HCT116 (cell line): ENCODE measurements at regions not wholly inside any gene's neighbourhood (a gene's known extent, or its start where the extent isn't known, plus 50 kb on each side); places are given as distances from the start of the nearest gene placed in this dataset.

Source experiments
- ATAC-seq: fragments of 200-7000 bp; cut with Tn5 transposase; 2 replicates; pipeline ENCODE4 v1.9.1; 2020; ENCODE audit warnings: mild to moderate bottlenecking, moderate library complexity
- BruUV-seq: library from RNA; stranded (reverse); fragments of 400-500 nt; replicated peaks from 2 replicates; lab custom pipeline; 2021; lab: Mats Ljungman, UMichigan
- CTCF ChIA-PET: fragments of 300-600 bp; sonication (Branson Sonifier 250); formaldehyde crosslinking; loops from one replicate; lab custom pipeline; 2021; ENCODE audit warnings: antibody characterized with exemption; lab: Charles Lee
- POLR2A ChIA-PET: fragments of 300-600, 350-600 bp; sonication (Branson Sonifier 250); formaldehyde crosslinking; loops from one replicate; lab custom pipeline; 2021; ENCODE audit warnings: antibody characterized with exemption; lab: Charles Lee
- RAD21 ChIA-PET, 2 experiments: fragments of 300-600 bp; sonication (Branson Sonifier 250); formaldehyde crosslinking; loops; one replicate each; lab custom pipeline; 2023; ENCODE audit warnings: low total read pairs in 2 of 2; ENCODE audit not compliant: uncharacterized antibody in 2 of 2, unreplicated experiment in 2 of 2, low non-redundant PET in 1 of 2; lab: Charles Lee
- DNase-seq: peaks from one replicate; pipeline ENCODE4 v3.0.0-alpha.2; 2010; ENCODE audit warnings: low read depth, low spot score
- H2AFZ ChIP-seq: fragments of 200-600 bp; shearing (Covaris generic), sonication (generic); 2 replicates; pipeline ENCODE4 v1.6.1; 2017; ENCODE audit warnings: low read depth, mixed run types, mixed read lengths, antibody characterized with exemption, low read length; ENCODE audit not compliant: poor library complexity, severe bottlenecking
- H3K27ac ChIP-seq: 2 replicates; pipeline ENCODE4 v1.5.1; 2012; ENCODE audit warnings: low read depth, low read length
- H3K27me3 ChIP-seq: fragments of 200-600 bp; sonication (generic); 2 replicates; pipeline ENCODE4 v1.6.1; 2016; ENCODE audit warnings: mixed run types, low read length, mixed read lengths; ENCODE audit not compliant: insufficient read depth
- H3K36me3 ChIP-seq, 2 experiments: fragments of 200-500 bp in 1 of 2; fragments of 200-600 bp in 1 of 2; sonication (Bioruptor generic) in 1 of 2; sonication (generic) in 1 of 2; 2 replicates each; pipeline versions ENCODE4 v1.5.1 to v1.6.1; 2014 to 2016; ENCODE audit warnings: low read length in 2 of 2, inconsistent platforms in 1 of 2, mixed read lengths in 1 of 2, mixed run types in 1 of 2; ENCODE audit not compliant: insufficient read depth in 2 of 2, control insufficient read depth in 1 of 2
- H3K4me1 ChIP-seq, 2 experiments: fragments of 200-600 bp in 1 of 2; sonication (generic) in 1 of 2; 2 replicates each; pipeline versions ENCODE4 v1.5.1 to v1.6.1; 2012 to 2017; ENCODE audit warnings: low read length in 2 of 2, inconsistent platforms in 1 of 2, mild to moderate bottlenecking in 1 of 2, mixed read lengths in 1 of 2, mixed run types in 1 of 2, moderate library complexity in 1 of 2; ENCODE audit not compliant: insufficient read depth in 2 of 2, control insufficient read depth in 1 of 2
- H3K4me2 ChIP-seq: fragments of 200-600 bp; sonication (generic); 2 replicates; pipeline ENCODE4 v1.6.1; 2017; ENCODE audit warnings: mixed run types, low read length, mixed read lengths
- H3K4me3 ChIP-seq, 2 experiments: fragments of 200-600 bp in 1 of 2; sonication (generic) in 1 of 2; replicated peaks in 1 of 2; 2 replicates each; pipeline ENCODE4 v1.5.1; 2011 to 2016; ENCODE audit warnings: low read length in 2 of 2, control low read depth in 1 of 2, low read depth in 1 of 2, mild to moderate bottlenecking in 1 of 2, mixed read lengths in 1 of 2, mixed run types in 1 of 2
- H3K79me2 ChIP-seq: fragments of 200-600 bp; sonication (generic); 2 replicates; pipeline ENCODE4 v1.6.1; 2017; ENCODE audit warnings: mild to moderate bottlenecking, mixed run types, low read length, moderate library complexity, mixed read lengths; ENCODE audit not compliant: insufficient read depth
- H3K9ac ChIP-seq: fragments of 200-600 bp; sonication (generic); 2 replicates; pipeline ENCODE4 v1.6.1; 2016; ENCODE audit warnings: low read length, mixed read lengths
- H3K9me2 ChIP-seq: fragments of 200-600 bp; sonication (generic), shearing (Covaris generic); 2 replicates; pipeline ENCODE4 v1.6.1; 2017; ENCODE audit warnings: mixed run types, mild to moderate bottlenecking, moderate library complexity; ENCODE audit not compliant: insufficient read depth
- H3K9me3 ChIP-seq, 2 experiments: fragments of 200-500 bp in 1 of 2; fragments of 200-600 bp in 1 of 2; sonication (Bioruptor generic) in 1 of 2; sonication (generic) in 1 of 2; 2 replicates each; pipeline ENCODE4 v1.6.1; 2014 to 2017; ENCODE audit warnings: low read length in 2 of 2, mixed read lengths in 2 of 2, inconsistent platforms in 1 of 2, low read depth in 1 of 2, mild to moderate bottlenecking in 1 of 2, mixed run types in 1 of 2, moderate library complexity in 1 of 2; ENCODE audit not compliant: control insufficient read depth in 1 of 2, insufficient read depth in 1 of 2
- H4K20me1 ChIP-seq: fragments of 200-600 bp; sonication (generic), shearing (Covaris generic); 2 replicates; pipeline ENCODE4 v1.6.1; 2017; ENCODE audit warnings: mixed run types, mild to moderate bottlenecking, moderate library complexity; ENCODE audit not compliant: insufficient read depth
- CBX3 ChIP-seq: IDR thresholded peaks from 2 replicates; pipeline ENCODE4 v1.6.1; 2012; ENCODE audit warnings: low read depth
- CEBPB ChIP-seq: IDR thresholded peaks from 2 replicates; pipeline ENCODE4 v1.6.1; 2012; ENCODE audit warnings: low read depth
- EGR1 ChIP-seq: IDR thresholded peaks from 2 replicates; pipeline ENCODE4 v1.6.1; 2012; ENCODE audit warnings: low read depth
- EZH2 ChIP-seq: fragments of 200-600 bp; sonication (generic); IDR thresholded peaks from 2 replicates; pipeline ENCODE4 v1.6.1; 2017; ENCODE audit warnings: antibody characterized with exemption, mixed run types
- FOSL1 ChIP-seq: IDR thresholded peaks from 2 replicates; pipeline ENCODE4 v1.6.1; 2012; ENCODE audit warnings: low read depth
- JUND ChIP-seq: IDR thresholded peaks from 2 replicates; pipeline ENCODE4 v1.6.1; 2012
- SP1 ChIP-seq: IDR thresholded peaks from 2 replicates; pipeline ENCODE4 v1.6.1; 2012; ENCODE audit warnings: low read depth
- SRF ChIP-seq: IDR thresholded peaks from 2 replicates; pipeline ENCODE4 v1.6.1; 2012; ENCODE audit warnings: low read depth
- TCF7L2 ChIP-seq: IDR thresholded peaks from 2 replicates; pipeline ENCODE4 v1.7.0; 2011; ENCODE audit warnings: borderline replicate concordance, inconsistent platforms; ENCODE audit not compliant: insufficient read depth, insufficient read length; ENCODE audit errors: extremely low read depth
- ZBTB33 ChIP-seq: IDR thresholded peaks from 2 replicates; pipeline ENCODE4 v1.6.1; 2011; ENCODE audit warnings: mild to moderate bottlenecking, low read length, moderate library complexity; ENCODE audit not compliant: insufficient replicate concordance; ENCODE audit errors: extremely low read depth
- ZFX ChIP-seq: fragments of 450-650 bp; IDR thresholded peaks from 2 replicates; pipeline ENCODE4 v1.6.1; 2017
- ZNF274 ChIP-seq: fragments of 200-500 bp; sonication (Bioruptor generic); IDR thresholded peaks from 2 replicates; pipeline ENCODE4 v1.6.1; 2014; ENCODE audit warnings: mild to moderate bottlenecking, low read depth, low read length, inconsistent platforms
- intact Hi-C: fragments of 100-400 bp; cut with micrococcal nuclease; formaldehyde crosslinking; loops from 2 replicates; pipeline ENCODE4 v1.10.0; 2022
- TF ChIP-seq, protein P1 (sequence below), 3 experiments: fragments of 200-600 bp in 1 of 3; sonication (generic) in 1 of 3; IDR thresholded peaks in 2 of 3; conservative IDR thresholded peaks in 1 of 3; 2 replicates each; pipeline ENCODE4 v1.5.1; 2012 to 2017; ENCODE audit warnings: low read depth in 2 of 3, low read length in 2 of 3, antibody characterized with exemption in 1 of 3, borderline replicate concordance in 1 of 3, control low read depth in 1 of 3, mild to moderate bottlenecking in 1 of 3, mixed read lengths in 1 of 3, mixed run types in 1 of 3, moderate library complexity in 1 of 3; ENCODE audit not compliant: insufficient read depth in 1 of 3
- TF ChIP-seq, protein P2 (sequence below): IDR thresholded peaks from 2 replicates; pipeline ENCODE4 v1.6.1; 2012

DNA sequence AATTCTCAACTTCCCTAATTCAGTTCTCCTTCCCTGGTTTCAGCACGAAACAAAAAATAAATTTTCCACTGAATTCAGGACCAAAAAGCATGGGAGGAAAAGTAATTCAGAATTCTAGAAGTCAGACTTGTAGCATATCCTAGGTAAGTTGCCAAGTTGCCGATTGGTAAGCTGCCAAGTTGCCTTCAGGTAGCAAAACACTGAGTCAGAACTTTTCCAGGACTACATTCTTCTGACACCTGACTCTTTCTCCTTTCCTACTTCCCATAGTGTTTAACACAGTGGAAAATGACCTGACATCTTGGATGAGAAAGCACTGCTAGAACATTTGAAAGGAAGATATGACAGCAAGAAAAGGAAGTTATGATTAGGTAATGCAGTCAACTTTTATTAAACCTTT, 322.8 kb downstream of the SPATA17 start:
- Histone ChIP-seq H3K9me2 (no peaks in the 10 kb centered on the region), H3K4me1 (peaks cover 0 to 6% of the 10 kb centered on the region in 2 experiments; a peak in 2 of 4 replicates), H3K9ac (no peak overlapping the region), H3K27me3 (no peaks in the 10 kb centered on the region), H4K20me1 (no peaks in the 10 kb centered on the region), H3K9me3 (no peaks in the 10 kb centered on the region), H3K36me3 (no peaks in the 10 kb centered on the region), H2AFZ (no peak overlapping the region), H3K4me3 (no peak overlapping the region)
- CTCF ChIA-PET = no interaction called here
- no TSS peak for BruUV-seq
- RAD21 ChIA-PET = no interaction called here
- DNase-seq = no peak
- POLR2A ChIA-PET = no interaction called here
- TF ChIP-seq FOSL1 = no peak
- no peak for TF ChIP-seq JUND
- TF ChIP-seq ZFX = no peak
- 0 out of 2 replicates have a peak, but pooled peaks have one; percentile 14 for TF ChIP-seq SP1
- TF ChIP-seq ZNF274 = no peak
- no peak for TF ChIP-seq EZH2
- TF ChIP-seq, all 23 proteins: peak for 1
- Histone ChIP-seq H3K79me2 (no peaks in the 10 kb centered on the region), H3K4me2 (no peak overlapping the region), H3K27ac (no peak overlapping the region)
- no peak for ATAC-seq
- intact Hi-C loops = no loop called here

- H3K4me2 ChIP-seq = no peak overlapping the region
- intact Hi-C loops = no loop called here
- H3K27ac ChIP-seq = no peak overlapping the region
- H3K9me2 ChIP-seq = no peaks in the 10 kb centered on the region
- no peaks in the 10 kb centered on the region for H3K36me3 ChIP-seq
- no peak overlapping the region for H2AFZ ChIP-seq
- no TSS peak for BruUV-seq
- no peaks in the 10 kb centered on the region for H3K9me3 ChIP-seq
- no peaks in the 10 kb centered on the region for H3K27me3 ChIP-seq
- ATAC-seq = no peak
- no peaks in the 10 kb centered on the region for H3K79me2 ChIP-seq
- POLR2A ChIA-PET = no interaction called here
- peaks cover 0 to 6% of the 10 kb centered on the region in 2 experiments; a peak in 2 of 4 replicates for H3K4me1 ChIP-seq
- RAD21 ChIA-PET = no interaction called here
- no peaks in the 10 kb centered on the region for H4K20me1 ChIP-seq
- no peak for DNase-seq
- CTCF ChIA-PET = no interaction called here
- H3K9ac ChIP-seq = no peak overlapping the region
- H3K4me3 ChIP-seq = no peak overlapping the region
- TF ChIP-seq ZFX = no peak
- TF ChIP-seq ZBTB33 = no peak
- no peak for TF ChIP-seq ZNF274
- TF ChIP-seq, protein P1, sequence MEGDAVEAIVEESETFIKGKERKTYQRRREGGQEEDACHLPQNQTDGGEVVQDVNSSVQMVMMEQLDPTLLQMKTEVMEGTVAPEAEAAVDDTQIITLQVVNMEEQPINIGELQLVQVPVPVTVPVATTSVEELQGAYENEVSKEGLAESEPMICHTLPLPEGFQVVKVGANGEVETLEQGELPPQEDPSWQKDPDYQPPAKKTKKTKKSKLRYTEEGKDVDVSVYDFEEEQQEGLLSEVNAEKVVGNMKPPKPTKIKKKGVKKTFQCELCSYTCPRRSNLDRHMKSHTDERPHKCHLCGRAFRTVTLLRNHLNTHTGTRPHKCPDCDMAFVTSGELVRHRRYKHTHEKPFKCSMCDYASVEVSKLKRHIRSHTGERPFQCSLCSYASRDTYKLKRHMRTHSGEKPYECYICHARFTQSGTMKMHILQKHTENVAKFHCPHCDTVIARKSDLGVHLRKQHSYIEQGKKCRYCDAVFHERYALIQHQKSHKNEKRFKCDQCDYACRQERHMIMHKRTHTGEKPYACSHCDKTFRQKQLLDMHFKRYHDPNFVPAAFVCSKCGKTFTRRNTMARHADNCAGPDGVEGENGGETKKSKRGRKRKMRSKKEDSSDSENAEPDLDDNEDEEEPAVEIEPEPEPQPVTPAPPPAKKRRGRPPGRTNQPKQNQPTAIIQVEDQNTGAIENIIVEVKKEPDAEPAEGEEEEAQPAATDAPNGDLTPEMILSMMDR (IDR thresholded peaks at IDR 0.05 in 2 of 3, conservative IDR thresholded peaks at IDR 0.05 in 1 of 3; ENCODE audit: borderline replicate concordance in 1 of 3, insufficient read depth in 1 of 3, low read depth in 2 of 3, low read length in 2 of 3) = no peak
- TF ChIP-seq CEBPB = no peak
- TF ChIP-seq CBX3 = no peak
- no peak for TF ChIP-seq TCF7L2
- no peak for TF ChIP-seq SRF
- TF ChIP-seq, protein P2, sequence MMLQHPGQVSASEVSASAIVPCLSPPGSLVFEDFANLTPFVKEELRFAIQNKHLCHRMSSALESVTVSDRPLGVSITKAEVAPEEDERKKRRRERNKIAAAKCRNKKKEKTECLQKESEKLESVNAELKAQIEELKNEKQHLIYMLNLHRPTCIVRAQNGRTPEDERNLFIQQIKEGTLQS = no peak
- no peak for TF ChIP-seq EGR1
These were observed 324.6 kb downstream of the SPATA17 start for GRCh38 chr1:217955723-217956122.
